ENCODE measurements at regions not wholly inside any gene's neighbourhood (a gene's known extent, or its start where the extent isn't known, plus 50 kb on each side); places are given as distances from the start of the nearest gene placed in this dataset.

DNA sequence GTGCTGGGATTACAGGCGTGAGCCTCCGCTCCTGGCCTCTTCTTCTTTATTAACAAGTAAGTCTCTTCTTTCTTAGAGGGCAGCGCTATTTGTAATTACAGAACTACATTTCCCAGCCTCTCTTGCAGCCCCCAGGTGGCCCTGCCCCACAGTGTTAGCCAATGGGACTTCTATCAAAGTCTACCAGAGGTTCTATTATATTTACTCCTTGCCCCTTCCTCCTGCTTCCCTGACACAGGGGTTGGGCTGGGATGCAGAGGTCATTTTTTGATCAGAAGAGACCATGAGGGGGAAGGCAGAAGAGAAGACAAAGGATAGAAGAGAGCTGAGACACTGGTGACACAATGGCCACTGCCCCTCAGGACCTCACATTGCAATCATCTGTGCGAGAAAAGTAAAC is 224.2 kb downstream of the SYK start:
- ChIA-PET CTCF (no interaction called here), POLR2A (no interaction called here)
- no peak overlapping the region for H3K4me3 ChIP-seq (ENCODE audit: low read depth in 2 of 2, low read length in 2 of 2)
- no peaks in the 10 kb centered on the region for H3K4me1 ChIP-seq (ENCODE audit: control insufficient read depth, insufficient read depth, low read length)
- H3K36me3 ChIP-seq (ENCODE audit: control insufficient read depth, insufficient read depth, low read length), result no peaks in the 10 kb centered on the region
- H3K27me3 ChIP-seq (ENCODE audit: control insufficient read depth, insufficient read depth, low read length), result no peaks in the 10 kb centered on the region
- in situ Hi-C loops (cut with HindIII; ENCODE audit: low pct_unique_long_range_greater_than_20kb, low sequenced_read_pairs) (no loop called here), intact Hi-C loops (cut with micrococcal nuclease; ENCODE audit: unreplicated experiment) (no loop called here)
- H3K27ac ChIP-seq (ENCODE audit: low read length), result no peak overlapping the region
- DNase-seq (ENCODE audit: low read depth, low spot score) (no peak), ATAC-seq (no peak)
- TF ChIP-seq, protein P1, sequence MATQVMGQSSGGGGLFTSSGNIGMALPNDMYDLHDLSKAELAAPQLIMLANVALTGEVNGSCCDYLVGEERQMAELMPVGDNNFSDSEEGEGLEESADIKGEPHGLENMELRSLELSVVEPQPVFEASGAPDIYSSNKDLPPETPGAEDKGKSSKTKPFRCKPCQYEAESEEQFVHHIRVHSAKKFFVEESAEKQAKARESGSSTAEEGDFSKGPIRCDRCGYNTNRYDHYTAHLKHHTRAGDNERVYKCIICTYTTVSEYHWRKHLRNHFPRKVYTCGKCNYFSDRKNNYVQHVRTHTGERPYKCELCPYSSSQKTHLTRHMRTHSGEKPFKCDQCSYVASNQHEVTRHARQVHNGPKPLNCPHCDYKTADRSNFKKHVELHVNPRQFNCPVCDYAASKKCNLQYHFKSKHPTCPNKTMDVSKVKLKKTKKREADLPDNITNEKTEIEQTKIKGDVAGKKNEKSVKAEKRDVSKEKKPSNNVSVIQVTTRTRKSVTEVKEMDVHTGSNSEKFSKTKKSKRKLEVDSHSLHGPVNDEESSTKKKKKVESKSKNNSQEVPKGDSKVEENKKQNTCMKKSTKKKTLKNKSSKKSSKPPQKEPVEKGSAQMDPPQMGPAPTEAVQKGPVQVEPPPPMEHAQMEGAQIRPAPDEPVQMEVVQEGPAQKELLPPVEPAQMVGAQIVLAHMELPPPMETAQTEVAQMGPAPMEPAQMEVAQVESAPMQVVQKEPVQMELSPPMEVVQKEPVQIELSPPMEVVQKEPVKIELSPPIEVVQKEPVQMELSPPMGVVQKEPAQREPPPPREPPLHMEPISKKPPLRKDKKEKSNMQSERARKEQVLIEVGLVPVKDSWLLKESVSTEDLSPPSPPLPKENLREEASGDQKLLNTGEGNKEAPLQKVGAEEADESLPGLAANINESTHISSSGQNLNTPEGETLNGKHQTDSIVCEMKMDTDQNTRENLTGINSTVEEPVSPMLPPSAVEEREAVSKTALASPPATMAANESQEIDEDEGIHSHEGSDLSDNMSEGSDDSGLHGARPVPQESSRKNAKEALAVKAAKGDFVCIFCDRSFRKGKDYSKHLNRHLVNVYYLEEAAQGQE (IDR thresholded peaks at IDR 0.05; ENCODE audit: insufficient read depth in 1 of 2, low read depth in 2 of 2, low read length in 1 of 2), result no peak
- TF ChIP-seq TCF7L2 (IDR thresholded peaks at IDR 0.05; ENCODE audit: low read depth, low read length) (no peak), SIN3A (IDR thresholded peaks at IDR 0.05; ENCODE audit: borderline replicate concordance, insufficient read depth, low read depth, low read length) (no peak), POLR2AphosphoS5 (IDR thresholded peaks at IDR 0.05; ENCODE audit: low read depth, low read length) (no peak)
- TF ChIP-seq, protein P2, sequence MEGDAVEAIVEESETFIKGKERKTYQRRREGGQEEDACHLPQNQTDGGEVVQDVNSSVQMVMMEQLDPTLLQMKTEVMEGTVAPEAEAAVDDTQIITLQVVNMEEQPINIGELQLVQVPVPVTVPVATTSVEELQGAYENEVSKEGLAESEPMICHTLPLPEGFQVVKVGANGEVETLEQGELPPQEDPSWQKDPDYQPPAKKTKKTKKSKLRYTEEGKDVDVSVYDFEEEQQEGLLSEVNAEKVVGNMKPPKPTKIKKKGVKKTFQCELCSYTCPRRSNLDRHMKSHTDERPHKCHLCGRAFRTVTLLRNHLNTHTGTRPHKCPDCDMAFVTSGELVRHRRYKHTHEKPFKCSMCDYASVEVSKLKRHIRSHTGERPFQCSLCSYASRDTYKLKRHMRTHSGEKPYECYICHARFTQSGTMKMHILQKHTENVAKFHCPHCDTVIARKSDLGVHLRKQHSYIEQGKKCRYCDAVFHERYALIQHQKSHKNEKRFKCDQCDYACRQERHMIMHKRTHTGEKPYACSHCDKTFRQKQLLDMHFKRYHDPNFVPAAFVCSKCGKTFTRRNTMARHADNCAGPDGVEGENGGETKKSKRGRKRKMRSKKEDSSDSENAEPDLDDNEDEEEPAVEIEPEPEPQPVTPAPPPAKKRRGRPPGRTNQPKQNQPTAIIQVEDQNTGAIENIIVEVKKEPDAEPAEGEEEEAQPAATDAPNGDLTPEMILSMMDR (IDR thresholded peaks at IDR 0.05), result no peak
- H3K9me3 ChIP-seq (ENCODE audit: control insufficient read depth, insufficient read depth, low read depth, low read length), result no peaks in the 10 kb centered on the region
- BruUV-seq (replicated peaks), result no TSS peak

DNA sequence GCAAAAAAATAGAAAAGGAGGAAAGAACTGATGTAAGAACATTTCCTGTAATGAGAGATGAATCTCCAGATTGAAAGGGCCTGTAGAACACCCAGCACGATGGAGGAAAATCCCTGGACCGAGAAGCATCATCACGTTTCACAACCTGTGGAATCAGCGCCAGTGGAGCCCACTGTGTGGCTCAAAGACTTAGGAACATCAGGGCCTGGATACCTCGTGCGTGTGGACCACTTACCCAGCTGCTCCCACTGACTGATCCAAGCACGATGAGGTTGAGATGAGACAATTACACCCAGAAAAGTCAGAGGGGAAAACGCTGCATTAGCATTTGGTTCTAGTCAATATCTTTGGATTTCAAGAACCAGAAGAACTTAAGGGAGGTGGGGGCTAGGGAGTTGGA is 224.6 kb downstream of the SYK start:
- no peak for TF ChIP-seq POLR2AphosphoS5 (IDR thresholded peaks at IDR 0.05; ENCODE audit: low read depth, low read length)
- TF ChIP-seq, protein P2 (IDR thresholded peaks at IDR 0.05), result no peak
- TF ChIP-seq TCF7L2 (IDR thresholded peaks at IDR 0.05; ENCODE audit: low read depth, low read length), result no peak
- TF ChIP-seq, protein P1 (IDR thresholded peaks at IDR 0.05; ENCODE audit: insufficient read depth in 1 of 2, low read depth in 2 of 2, low read length in 1 of 2), result no peak
- no peaks in the 10 kb centered on the region for H3K9me3 ChIP-seq (ENCODE audit: control insufficient read depth, insufficient read depth, low read depth, low read length)
- ATAC-seq, result no peak
- no peak for DNase-seq (ENCODE audit: low read depth, low spot score)
- no peaks in the 10 kb centered on the region for H3K36me3 ChIP-seq (ENCODE audit: control insufficient read depth, insufficient read depth, low read length)
- ChIA-PET CTCF (no interaction called here), POLR2A (no interaction called here)
- BruUV-seq (replicated peaks), result no TSS peak
- no peak overlapping the region for H3K27ac ChIP-seq (ENCODE audit: low read length)
- intact Hi-C loops (cut with micrococcal nuclease; ENCODE audit: unreplicated experiment), result no loop called here
- H3K4me3 ChIP-seq (ENCODE audit: low read depth in 2 of 2, low read length in 2 of 2), result no peak overlapping the region
- no peaks in the 10 kb centered on the region for H3K27me3 ChIP-seq (ENCODE audit: control insufficient read depth, insufficient read depth, low read length)
- no peaks in the 10 kb centered on the region for H3K4me1 ChIP-seq (ENCODE audit: control insufficient read depth, insufficient read depth, low read length)
- in situ Hi-C loops (cut with HindIII; ENCODE audit: low pct_unique_long_range_greater_than_20kb, low sequenced_read_pairs), result no loop called here
